Liver (tissue), 8 donors: ENCODE measurements at regions not wholly inside any gene's neighbourhood (a gene's known extent, or its start where the extent isn't known, plus 50 kb on each side); places are given as distances from the start of the nearest gene placed in this dataset.

Source experiments
- DNase-seq: peaks from one replicate; pipeline ENCODE4 v3.0.0-alpha.2; 2017; ENCODE audit warnings: low spot score
- H3K27ac ChIP-seq, 2 donors: one replicate each; pipeline ENCODE4 v1.7.0; 2013; ENCODE audit warnings: inconsistent platforms in 2 of 2, low read length in 2 of 2, control low read depth in 1 of 2, low read depth in 1 of 2, mild to moderate bottlenecking in 1 of 2
- H3K27me3 ChIP-seq, 4 donors: one replicate each; pipeline versions ENCODE4 v1.6.1 to v1.7.0; 2013; ENCODE audit warnings: low read length in 3 of 4, inconsistent platforms in 1 of 4, mild to moderate bottlenecking in 1 of 4, moderate library complexity in 1 of 4; ENCODE audit not compliant: control insufficient read depth in 4 of 4, insufficient read depth in 4 of 4
- H3K36me3 ChIP-seq, 4 donors: one replicate each; pipeline versions ENCODE4 v1.6.1 to v1.7.0; 2013; ENCODE audit warnings: low read length in 3 of 4, mild to moderate bottlenecking in 3 of 4, low read depth in 1 of 4, moderate library complexity in 1 of 4; ENCODE audit not compliant: control insufficient read depth in 4 of 4, insufficient read depth in 3 of 4
- H3K4me1 ChIP-seq, 4 donors: one replicate each; pipeline versions ENCODE4 v1.6.1 to v1.7.0; 2013; ENCODE audit warnings: low read length in 3 of 4, mild to moderate bottlenecking in 3 of 4, moderate library complexity in 1 of 4; ENCODE audit not compliant: control insufficient read depth in 4 of 4, insufficient read depth in 4 of 4
- H3K4me3 ChIP-seq, 3 donors: one replicate each; pipeline versions ENCODE4 v1.6.1 to v1.7.0; 2013; ENCODE audit warnings: low read length in 3 of 3, control low read depth in 1 of 3, low read depth in 1 of 3, mild to moderate bottlenecking in 1 of 3
- H3K9ac ChIP-seq, 2 donors: one replicate each; pipeline ENCODE4 v1.7.0; 2013; ENCODE audit warnings: low read length in 2 of 2, mild to moderate bottlenecking in 2 of 2, moderate library complexity in 2 of 2, control low read depth in 1 of 2, low read depth in 1 of 2
- H3K9me3 ChIP-seq, 4 donors: one replicate each; pipeline versions ENCODE4 v1.6.1 to v1.7.0; 2013; ENCODE audit warnings: low read length in 3 of 4; ENCODE audit not compliant: control insufficient read depth in 4 of 4
- EGR1 ChIP-seq, 2 donors: IDR thresholded peaks; 2 replicates each; pipeline ENCODE4 v1.6.1; 2016 to 2018; ENCODE audit warnings: antibody characterized with exemption in 2 of 2, low read depth in 2 of 2
- FOXA1 ChIP-seq: IDR thresholded peaks from 2 replicates; pipeline ENCODE4 v1.6.1; 2016; ENCODE audit warnings: antibody characterized with exemption
- FOXA2 ChIP-seq: IDR thresholded peaks from 2 replicates; pipeline ENCODE4 v1.6.1; 2016; ENCODE audit warnings: antibody characterized with exemption
- GABPA ChIP-seq, 2 donors: IDR thresholded peaks in 1 of 2; conservative IDR thresholded peaks in 1 of 2; 2 replicates each; pipeline ENCODE4 v1.6.1; 2016; ENCODE audit warnings: antibody characterized with exemption in 2 of 2, mild to moderate bottlenecking in 1 of 2, moderate library complexity in 1 of 2
- HNF4A ChIP-seq, 2 donors: conservative IDR thresholded peaks; 2 replicates each; pipeline ENCODE4 v1.6.1; 2016; ENCODE audit warnings: antibody characterized with exemption in 2 of 2, mild to moderate bottlenecking in 2 of 2
- HNF4G ChIP-seq: IDR thresholded peaks from 2 replicates; pipeline ENCODE4 v1.6.1; 2016; ENCODE audit warnings: antibody characterized with exemption
- JUND ChIP-seq, 2 donors: IDR thresholded peaks; 2 replicates each; pipeline ENCODE4 v1.6.1; 2016; ENCODE audit warnings: antibody characterized with exemption in 2 of 2
- NR2F2 ChIP-seq: IDR thresholded peaks from 2 replicates; pipeline ENCODE4 v1.6.1; 2016; ENCODE audit warnings: antibody characterized with exemption
- RAD21 ChIP-seq, 2 donors: IDR thresholded peaks; 2 replicates each; pipeline ENCODE4 v1.6.1; 2016; ENCODE audit warnings: antibody characterized with exemption in 2 of 2, mild to moderate bottlenecking in 2 of 2
- REST ChIP-seq: IDR thresholded peaks from 2 replicates; pipeline ENCODE4 v1.6.1; 2016; ENCODE audit warnings: antibody characterized with exemption, mild to moderate bottlenecking
- RXRA ChIP-seq, 2 donors: IDR thresholded peaks; 2 replicates each; pipeline ENCODE4 v1.6.1; 2017 to 2018; ENCODE audit warnings: antibody characterized with exemption in 2 of 2, mild to moderate bottlenecking in 1 of 2
- SP1 ChIP-seq: IDR thresholded peaks from 2 replicates; pipeline ENCODE4 v1.6.1; 2018; ENCODE audit warnings: antibody characterized with exemption, mild to moderate bottlenecking
- TAF1 ChIP-seq: conservative IDR thresholded peaks from 2 replicates; pipeline ENCODE4 v1.6.1; 2016; ENCODE audit warnings: antibody characterized with exemption, mild to moderate bottlenecking
- YY1 ChIP-seq: IDR thresholded peaks from 2 replicates; pipeline ENCODE4 v1.6.1; 2016; ENCODE audit warnings: antibody characterized with exemption, mild to moderate bottlenecking
- WGBS: extraction: QIAGEN DNeasy Blood & Tissue Kit; methylation state at CpG from one replicate; pipeline ENCODE4 v1.1.7; 2013; 5-methylcytosine and 5-hydroxymethylcytosine counted together
- TF ChIP-seq, protein P1 (sequence below): IDR thresholded peaks from 2 replicates; pipeline ENCODE4 v1.6.1; 2016; ENCODE audit warnings: antibody characterized with exemption
- TF ChIP-seq, protein P2 (sequence below): fragments of 150-350 bp; IDR thresholded peaks from 2 replicates; pipeline ENCODE4 v1.5.1; 2017; ENCODE audit warnings: improper control_type of control experiment, low read depth, low read length; ENCODE audit not compliant: missing input control
- TF ChIP-seq, protein P3 (sequence below): IDR thresholded peaks from 2 replicates; pipeline ENCODE4 v1.6.1; 2016; ENCODE audit warnings: antibody characterized with exemption
- TF ChIP-seq, protein P4 (sequence below): IDR thresholded peaks from 2 replicates; pipeline ENCODE4 v1.6.1; 2016; ENCODE audit warnings: antibody characterized with exemption
- donor health status: healthy.
- donor health status: healthy.
- donor health status: healthy.
- donor health status: healthy.
- donor health status: healthy.

- WGBS, result 60% methylated on average over 3 of the region's 3 CpGs
- Histone ChIP-seq H3K36me3 (no peaks in the 10 kb centered on the region), H3K4me3 (no peak overlapping the region), H3K27me3 (peaks cover 0 to 2% (median 0%) of the 10 kb centered on the region in 4 donors), H3K27ac (no peak overlapping the region), H3K9ac (no peak overlapping the region), H3K4me1 (no peaks in the 10 kb centered on the region), H3K9me3 (peaks cover 0 to 5% (median 0%) of the 10 kb centered on the region in 4 donors)
- TF ChIP-seq, protein P1, sequence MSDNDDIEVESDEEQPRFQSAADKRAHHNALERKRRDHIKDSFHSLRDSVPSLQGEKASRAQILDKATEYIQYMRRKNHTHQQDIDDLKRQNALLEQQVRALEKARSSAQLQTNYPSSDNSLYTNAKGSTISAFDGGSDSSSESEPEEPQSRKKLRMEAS, result no peak
- TF ChIP-seq NR2F2 (no peak), REST (no peak), GABPA (IDR thresholded peaks at IDR 0.05 in 1 of 2, conservative IDR thresholded peaks at IDR 0.05 in 1 of 2) (no peak), EGR1 (IDR thresholded peaks at IDR 0.05; ENCODE audit: low read depth in 2 of 2) (no peak), RXRA (IDR thresholded peaks at IDR 0.05) (no peak), YY1 (no peak), FOXA2 (no peak), RAD21 (IDR thresholded peaks at IDR 0.05) (no peak), HNF4A (conservative IDR thresholded peaks at IDR 0.05) (no peak), TAF1 (no peak), HNF4G (no peak)
- TF ChIP-seq, protein P2, sequence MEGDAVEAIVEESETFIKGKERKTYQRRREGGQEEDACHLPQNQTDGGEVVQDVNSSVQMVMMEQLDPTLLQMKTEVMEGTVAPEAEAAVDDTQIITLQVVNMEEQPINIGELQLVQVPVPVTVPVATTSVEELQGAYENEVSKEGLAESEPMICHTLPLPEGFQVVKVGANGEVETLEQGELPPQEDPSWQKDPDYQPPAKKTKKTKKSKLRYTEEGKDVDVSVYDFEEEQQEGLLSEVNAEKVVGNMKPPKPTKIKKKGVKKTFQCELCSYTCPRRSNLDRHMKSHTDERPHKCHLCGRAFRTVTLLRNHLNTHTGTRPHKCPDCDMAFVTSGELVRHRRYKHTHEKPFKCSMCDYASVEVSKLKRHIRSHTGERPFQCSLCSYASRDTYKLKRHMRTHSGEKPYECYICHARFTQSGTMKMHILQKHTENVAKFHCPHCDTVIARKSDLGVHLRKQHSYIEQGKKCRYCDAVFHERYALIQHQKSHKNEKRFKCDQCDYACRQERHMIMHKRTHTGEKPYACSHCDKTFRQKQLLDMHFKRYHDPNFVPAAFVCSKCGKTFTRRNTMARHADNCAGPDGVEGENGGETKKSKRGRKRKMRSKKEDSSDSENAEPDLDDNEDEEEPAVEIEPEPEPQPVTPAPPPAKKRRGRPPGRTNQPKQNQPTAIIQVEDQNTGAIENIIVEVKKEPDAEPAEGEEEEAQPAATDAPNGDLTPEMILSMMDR, result no peak
- TF ChIP-seq, protein P3, sequence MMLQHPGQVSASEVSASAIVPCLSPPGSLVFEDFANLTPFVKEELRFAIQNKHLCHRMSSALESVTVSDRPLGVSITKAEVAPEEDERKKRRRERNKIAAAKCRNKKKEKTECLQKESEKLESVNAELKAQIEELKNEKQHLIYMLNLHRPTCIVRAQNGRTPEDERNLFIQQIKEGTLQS, result no peak
- DNase-seq, result no peak
These were observed 105.8 kb upstream of the EFNA5 start for GRCh38 chr5:107776506-107776905.

DNA sequence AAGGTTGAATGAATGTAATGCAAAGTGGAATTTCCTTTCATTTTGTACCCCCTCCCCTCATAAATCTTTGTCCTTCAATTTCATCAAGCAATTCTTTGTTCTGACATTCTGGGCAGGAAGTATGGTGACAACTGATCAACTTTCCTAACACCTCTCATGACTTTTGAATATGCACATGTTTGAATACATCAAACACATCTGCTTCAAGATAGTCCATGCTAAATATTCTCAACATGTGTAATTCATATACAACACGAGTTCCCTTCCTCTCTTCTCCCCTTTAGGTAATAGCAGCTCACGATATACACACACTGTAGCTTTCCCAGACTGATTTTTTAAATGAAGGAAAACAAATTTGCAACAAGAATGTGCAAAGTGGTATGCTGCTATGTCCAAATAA, 103.6 kb upstream of the EFNA5 start:
- Histone ChIP-seq H3K9ac (no peak overlapping the region), H3K4me3 (no peak overlapping the region), H3K4me1 (no peaks in the 10 kb centered on the region), H3K9me3 (no peaks in the 10 kb centered on the region), H3K36me3 (no peaks in the 10 kb centered on the region), H3K27me3 (peaks cover 0 to 2% (median 0%) of the 10 kb centered on the region in 4 donors), H3K27ac (no peak overlapping the region)
- WGBS, result 72% methylated on average over 2 of the region's 2 CpGs
- DNase-seq, result no peak
- TF ChIP-seq JUND (IDR thresholded peaks at IDR 0.05) (no peak), HNF4G (no peak), TAF1 (no peak), FOXA1 (no peak), GABPA (IDR thresholded peaks at IDR 0.05 in 1 of 2, conservative IDR thresholded peaks at IDR 0.05 in 1 of 2) (no peak), SP1 (no peak), RXRA (IDR thresholded peaks at IDR 0.05) (no peak), EGR1 (IDR thresholded peaks at IDR 0.05; ENCODE audit: low read depth in 2 of 2) (no peak), FOXA2 (no peak), HNF4A (conservative IDR thresholded peaks at IDR 0.05) (no peak), YY1 (no peak), REST (no peak), RAD21 (IDR thresholded peaks at IDR 0.05) (no peak), NR2F2 (no peak)
- TF ChIP-seq, protein P4, sequence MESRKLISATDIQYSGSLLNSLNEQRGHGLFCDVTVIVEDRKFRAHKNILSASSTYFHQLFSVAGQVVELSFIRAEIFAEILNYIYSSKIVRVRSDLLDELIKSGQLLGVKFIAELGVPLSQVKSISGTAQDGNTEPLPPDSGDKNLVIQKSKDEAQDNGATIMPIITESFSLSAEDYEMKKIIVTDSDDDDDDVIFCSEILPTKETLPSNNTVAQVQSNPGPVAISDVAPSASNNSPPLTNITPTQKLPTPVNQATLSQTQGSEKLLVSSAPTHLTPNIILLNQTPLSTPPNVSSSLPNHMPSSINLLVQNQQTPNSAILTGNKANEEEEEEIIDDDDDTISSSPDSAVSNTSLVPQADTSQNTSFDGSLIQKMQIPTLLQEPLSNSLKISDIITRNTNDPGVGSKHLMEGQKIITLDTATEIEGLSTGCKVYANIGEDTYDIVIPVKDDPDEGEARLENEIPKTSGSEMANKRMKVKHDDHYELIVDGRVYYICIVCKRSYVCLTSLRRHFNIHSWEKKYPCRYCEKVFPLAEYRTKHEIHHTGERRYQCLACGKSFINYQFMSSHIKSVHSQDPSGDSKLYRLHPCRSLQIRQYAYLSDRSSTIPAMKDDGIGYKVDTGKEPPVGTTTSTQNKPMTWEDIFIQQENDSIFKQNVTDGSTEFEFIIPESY, result no peak
- TF ChIP-seq, protein P1, result no peak
- TF ChIP-seq, protein P3, result no peak
